Activated naive CD8-positive, alpha-beta T cell treated with anti-CD3 and anti-CD28 coated beads, Interleukin-2, amount 50 U/mL, for 24 hours (primary cell): ENCODE measurements at regions not wholly inside any gene's neighbourhood (a gene's known extent, or its start where the extent isn't known, plus 50 kb on each side); places are given as distances from the start of the nearest gene placed in this dataset.

Experiments used
- ATAC-seq: fragments of 150-1000 bp; cut with Tn5 transposase; one replicate; pipeline ENCODE4 v1.10.0; 2021
- DNase-seq: peaks from one replicate; pipeline ENCODE4 v3.0.0; 2021
- H3K27ac Mint-ChIP-seq: one replicate; pipeline ENCODE4 v1.8.0; 2021; ENCODE audit warnings: mild to moderate bottlenecking, mixed read lengths
- H3K27me3 Mint-ChIP-seq: one replicate; pipeline ENCODE4 v1.8.0; 2021; ENCODE audit warnings: mixed read lengths
- H3K36me3 Mint-ChIP-seq: one replicate; pipeline ENCODE4 v1.8.0; 2021; ENCODE audit warnings: low read depth, mixed read lengths
- H3K4me1 Mint-ChIP-seq: one replicate; pipeline ENCODE4 v1.8.0; 2021; ENCODE audit warnings: mixed read lengths
- H3K4me3 Mint-ChIP-seq: one replicate; pipeline ENCODE4 v1.8.0; 2021; ENCODE audit warnings: mild to moderate bottlenecking, moderate library complexity, mixed read lengths
- H3K9me3 Mint-ChIP-seq: one replicate; pipeline ENCODE4 v1.8.0; 2021; ENCODE audit warnings: mixed read lengths

GRCh38 chr17:77886387-77886728, 72.1 kb upstream of the TNRC6C start:
- no peak for ATAC-seq

GRCh38 chr17:77887110-77887463, 71.4 kb upstream of the TNRC6C start:
- DNase-seq (no peak), ATAC-seq (no peak)
- Mint-ChIP-seq H3K4me3 (peak overlapping the region; percentile 79), H3K27me3 (peaks cover 13% of the 10 kb centered on the region), H3K36me3 (no peaks in the 10 kb centered on the region), H3K9me3 (no peaks in the 10 kb centered on the region), H3K4me1 (peaks cover 63% of the 10 kb centered on the region), H3K27ac (peak overlapping the region; percentile 66)

More at GRCh38 chr17:77886387-77886728, 72.1 kb upstream of the TNRC6C start:
- DNase-seq: no peak
- H3K36me3 Mint-ChIP-seq: no peaks in the 10 kb centered on the region
- no peaks in the 10 kb centered on the region for H3K9me3 Mint-ChIP-seq
- peaks cover 13% of the 10 kb centered on the region for H3K27me3 Mint-ChIP-seq
- peaks cover 70% of the 10 kb centered on the region for H3K4me1 Mint-ChIP-seq
- no peak overlapping the region for H3K4me3 Mint-ChIP-seq
- H3K27ac Mint-ChIP-seq: no peak overlapping the region

- ATAC-seq (peak; percentile 71), DNase-seq (peak; percentile 65)
- peaks cover 13% of the 10 kb centered on the region for H3K27me3 Mint-ChIP-seq
- no peaks in the 10 kb centered on the region for H3K9me3 Mint-ChIP-seq
- H3K27ac Mint-ChIP-seq: peak overlapping the region; percentile 66
- peak overlapping the region; percentile 79 for H3K4me3 Mint-ChIP-seq
- peaks cover 57% of the 10 kb centered on the region for H3K4me1 Mint-ChIP-seq
- H3K36me3 Mint-ChIP-seq: no peaks in the 10 kb centered on the region
These were observed 70.8 kb upstream of the TNRC6C start for GRCh38 chr17:77887464-77888241.

- Mint-ChIP-seq H3K36me3 (no peaks in the 10 kb centered on the region), H3K9me3 (no peaks in the 10 kb centered on the region), H3K27me3 (peaks cover 13% of the 10 kb centered on the region), H3K4me1 (peaks cover 55% of the 10 kb centered on the region), H3K27ac (peak overlapping the region; percentile 66), H3K4me3 (peak overlapping the region; percentile 79)
- ATAC-seq (no peak), DNase-seq (no peak)
These were observed 70.0 kb upstream of the TNRC6C start for GRCh38 chr17:77888242-77889134.

- no peak for DNase-seq
- ATAC-seq: no peak
- Mint-ChIP-seq H3K4me3 (no peak overlapping the region), H3K36me3 (no peaks in the 10 kb centered on the region), H3K27ac (no peak overlapping the region), H3K27me3 (peaks cover 13% of the 10 kb centered on the region), H3K9me3 (no peaks in the 10 kb centered on the region), H3K4me1 (peaks cover 53% of the 10 kb centered on the region)
These were observed 69.4 kb upstream of the TNRC6C start for GRCh38 chr17:77889135-77889505.

GRCh38 chr17:77889866-77890760, 68.4 kb upstream of the TNRC6C start:
- no peak for ATAC-seq
- Mint-ChIP-seq H3K27ac (peak overlapping the region; percentile 46), H3K27me3 (peaks cover 13% of the 10 kb centered on the region), H3K4me1 (peaks cover 43% of the 10 kb centered on the region), H3K4me3 (no peak overlapping the region), H3K9me3 (no peaks in the 10 kb centered on the region), H3K36me3 (no peaks in the 10 kb centered on the region)
- DNase-seq: no peak

GRCh38 chr17:77890771-77891170, 67.7 kb upstream of the TNRC6C start:
- Mint-ChIP-seq H3K36me3 (no peaks in the 10 kb centered on the region), H3K9me3 (no peaks in the 10 kb centered on the region), H3K27me3 (peaks cover 11% of the 10 kb centered on the region), H3K27ac (no peak overlapping the region), H3K4me3 (no peak overlapping the region), H3K4me1 (peaks cover 42% of the 10 kb centered on the region)
- DNase-seq (no peak), ATAC-seq (no peak)

GRCh38 chr17:77891602-77892001, 66.9 kb upstream of the TNRC6C start:
- Mint-ChIP-seq H3K27me3 (peaks cover 11% of the 10 kb centered on the region), H3K9me3 (no peaks in the 10 kb centered on the region), H3K4me1 (peaks cover 33% of the 10 kb centered on the region), H3K4me3 (no peak overlapping the region), H3K27ac (no peak overlapping the region), H3K36me3 (no peaks in the 10 kb centered on the region)
- DNase-seq: no peak
- no peak for ATAC-seq

- peaks cover 11% of the 10 kb centered on the region for H3K27me3 Mint-ChIP-seq
- peaks cover 29% of the 10 kb centered on the region for H3K4me1 Mint-ChIP-seq
These were observed 66.5 kb upstream of the TNRC6C start for GRCh38 chr17:77892031-77892430.

GRCh38 chr17:77892469-77893143, 65.9 kb upstream of the TNRC6C start:
- DNase-seq (no peak), ATAC-seq (no peak)
- Mint-ChIP-seq H3K27me3 (peaks cover 11% of the 10 kb centered on the region), H3K36me3 (no peaks in the 10 kb centered on the region), H3K27ac (no peak overlapping the region), H3K4me1 (peaks cover 23% of the 10 kb centered on the region), H3K9me3 (no peaks in the 10 kb centered on the region), H3K4me3 (no peak overlapping the region)

More at GRCh38 chr17:77892031-77892430, 66.5 kb upstream of the TNRC6C start:
- no peak for DNase-seq
- Mint-ChIP-seq H3K9me3 (no peaks in the 10 kb centered on the region), H3K27ac (no peak overlapping the region), H3K4me3 (no peak overlapping the region), H3K36me3 (no peaks in the 10 kb centered on the region)
- no peak for ATAC-seq

GRCh38 chr17:77893144-77894044, 65.1 kb upstream of the TNRC6C start:
- Mint-ChIP-seq H3K27ac (no peak overlapping the region), H3K36me3 (no peaks in the 10 kb centered on the region), H3K27me3 (peaks cover 5% of the 10 kb centered on the region), H3K9me3 (no peaks in the 10 kb centered on the region), H3K4me3 (no peak overlapping the region), H3K4me1 (peaks cover 15% of the 10 kb centered on the region)
- no peak for DNase-seq
- ATAC-seq: no peak

GRCh38 chr17:77894126-77894956, 64.2 kb upstream of the TNRC6C start:
- H3K4me1 Mint-ChIP-seq: peaks cover 15% of the 10 kb centered on the region
- no peak overlapping the region for H3K4me3 Mint-ChIP-seq

More at GRCh38 chr17:77894126-77894956, 64.2 kb upstream of the TNRC6C start:
- ATAC-seq (no peak), DNase-seq (no peak)
- no peaks in the 10 kb centered on the region for H3K9me3 Mint-ChIP-seq
- no peak overlapping the region for H3K27ac Mint-ChIP-seq
- no peaks in the 10 kb centered on the region for H3K27me3 Mint-ChIP-seq
- H3K36me3 Mint-ChIP-seq: no peaks in the 10 kb centered on the region
